WTC11 (cell line): ENCODE measurements at regions not wholly inside any gene's neighbourhood (a gene's known extent, or its start where the extent isn't known, plus 50 kb on each side); places are given as distances from the start of the nearest gene placed in this dataset.
A peak's percentile ranks its signal among the peaks of the same experiment; 100 is the strongest.
"Not testable (repeated sequence)": the region's sequence is repeated elsewhere in the genome, so short reads cannot be mapped to it uniquely, and the experiment has no call there.

Experiments used
- ATAC-seq: fragments of 200-7000 bp; cut with Tn5 transposase; 2 replicates; pipeline ENCODE4 v1.10.0; 2021; ENCODE audit warnings: mild to moderate bottlenecking, moderate library complexity
- CTCF ChIA-PET: fragments of 300-600 bp; sonication (Branson Sonifier 250); formaldehyde crosslinking; loops from one replicate; lab custom pipeline; 2021; ENCODE audit warnings: antibody characterized with exemption; lab: Charles Lee
- POLR2A ChIA-PET: fragments of 350-600 bp; sonication (Branson Sonifier 250); formaldehyde crosslinking; loops from one replicate; lab custom pipeline; 2021; ENCODE audit warnings: antibody characterized with exemption; lab: Charles Lee
- DNase-seq: peaks from one replicate; pipeline ENCODE4 v3.0.0; 2021; ENCODE audit warnings: low spot score
- H3K27ac Mint-ChIP-seq: 2 replicates; pipeline ENCODE4 v1.8.0; 2021; ENCODE audit warnings: mixed read lengths
- H3K27me3 Mint-ChIP-seq: 2 replicates; pipeline ENCODE4 v1.8.0; 2021; ENCODE audit warnings: low read depth, mild to moderate bottlenecking, moderate library complexity, mixed read lengths
- H3K36me3 Mint-ChIP-seq: 2 replicates; pipeline ENCODE4 v1.8.0; 2021; ENCODE audit warnings: mixed read lengths
- H3K4me1 Mint-ChIP-seq: 2 replicates; pipeline ENCODE4 v1.8.0; 2022; ENCODE audit warnings: mixed read lengths
- H3K4me3 Mint-ChIP-seq: 2 replicates; pipeline ENCODE4 v1.8.0; 2021; ENCODE audit warnings: mild to moderate bottlenecking, moderate library complexity, mixed read lengths
- H3K9me3 Mint-ChIP-seq: 2 replicates; pipeline ENCODE4 v1.8.0; 2021; ENCODE audit warnings: mixed read lengths
- CREB1 ChIP-seq: sonication (generic); formaldehyde crosslinking; IDR thresholded peaks from 2 replicates; pipeline ENCODE4 v1.8.0; 2023; ENCODE audit warnings: mild to moderate bottlenecking, missing genetic modification reagents
- FOXJ3 ChIP-seq: sonication (generic); formaldehyde crosslinking; IDR thresholded peaks from 2 replicates; pipeline ENCODE4 v1.9.0; 2021; ENCODE audit warnings: missing genetic modification reagents, mild to moderate bottlenecking, borderline replicate concordance
- HMGA2 ChIP-seq: fragments of 250-450 bp; sonication (Bioruptor Pico); IDR thresholded peaks from 2 replicates; pipeline ENCODE4 v1.4.0; 2021; ENCODE audit warnings: mild to moderate bottlenecking, moderate library complexity
- JAZF1 ChIP-seq: fragments of 250-450 bp; sonication (Bioruptor Pico); IDR thresholded peaks from 2 replicates; pipeline ENCODE4 v1.9.0; 2021; ENCODE audit warnings: moderate library complexity, mild to moderate bottlenecking, inconsistent platforms
- KAT7 ChIP-seq: sonication (generic); formaldehyde crosslinking; IDR thresholded peaks from 2 replicates; pipeline ENCODE4 v1.8.1; 2023; ENCODE audit warnings: missing genetic modification reagents, mild to moderate bottlenecking, borderline replicate concordance
- MYBL2 ChIP-seq: sonication (generic); formaldehyde crosslinking; IDR thresholded peaks from 2 replicates; pipeline ENCODE4 v1.8.1; 2023; ENCODE audit warnings: mild to moderate bottlenecking, moderate library complexity, missing genetic modification reagents
- NR3C1 ChIP-seq: sonication (generic); formaldehyde crosslinking; conservative IDR thresholded peaks from 2 replicates; pipeline ENCODE4 v1.8.1; 2023; ENCODE audit warnings: low read depth, mild to moderate bottlenecking, missing genetic modification reagents
- ZNF671 ChIP-seq: fragments of 250-450 bp; sonication (Bioruptor Pico); IDR thresholded peaks from 2 replicates; pipeline ENCODE4 v1.8.0; 2021; ENCODE audit warnings: mild to moderate bottlenecking
- TF ChIP-seq, protein P1 (sequence below): sonication (generic); formaldehyde crosslinking; IDR thresholded peaks from 2 replicates; pipeline ENCODE4 v1.8.1; 2023; ENCODE audit warnings: mild to moderate bottlenecking, missing genetic modification reagents, moderate library complexity
- TF ChIP-seq, protein P2 (sequence below): sonication (generic); formaldehyde crosslinking; IDR thresholded peaks from 2 replicates; pipeline ENCODE4 v1.8.1; 2022; ENCODE audit warnings: missing genetic modification reagents, borderline replicate concordance
- TF ChIP-seq, protein P3 (sequence below): fragments of 250-450 bp; sonication (Bioruptor Pico); IDR thresholded peaks from 2 replicates; pipeline ENCODE4 v1.9.0; 2021; ENCODE audit warnings: mild to moderate bottlenecking, borderline replicate concordance
- TF ChIP-seq, protein P4 (sequence below): sonication (generic); formaldehyde crosslinking; IDR thresholded peaks from 2 replicates; pipeline ENCODE4 v1.8.0; 2022; ENCODE audit warnings: missing genetic modification reagents

DNA sequence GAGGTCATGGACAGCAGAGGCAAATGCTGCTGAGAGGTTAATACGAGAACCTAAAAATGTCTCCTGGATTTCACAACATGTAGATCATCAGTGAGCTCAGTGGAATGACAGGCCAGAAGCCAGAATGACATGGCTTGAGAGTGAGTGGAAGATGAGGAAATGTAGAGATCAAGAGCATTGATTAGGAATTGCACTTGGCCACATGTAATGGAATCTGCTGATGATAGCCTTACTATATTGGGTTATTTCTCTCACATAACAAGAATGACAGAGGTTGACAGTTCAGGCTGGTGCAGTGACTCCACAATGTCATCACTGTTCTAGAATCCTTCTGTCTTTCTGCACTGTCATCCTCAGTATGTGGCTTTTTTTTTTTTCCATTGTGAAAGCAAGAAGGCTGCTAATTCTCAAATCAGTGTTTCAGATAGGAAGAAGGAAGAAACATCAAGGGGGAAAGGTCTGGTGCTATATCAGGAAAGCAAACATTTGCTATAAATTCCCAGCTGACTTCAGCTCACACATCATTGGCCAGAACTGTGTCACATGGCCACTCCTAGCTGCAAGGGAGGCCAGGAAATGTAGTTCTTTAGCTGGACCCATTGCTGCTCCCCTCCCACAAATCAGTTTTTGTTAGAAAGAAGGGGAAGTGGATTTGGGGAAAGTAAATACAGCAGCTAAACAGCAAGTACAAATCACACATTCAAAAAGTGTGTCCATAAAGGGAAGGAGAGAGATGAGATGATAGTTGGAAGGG, 127.2 kb downstream of the FAM161A start (continued):
- TF ChIP-seq NR3C1 = no peak
- TF ChIP-seq, protein P1, sequence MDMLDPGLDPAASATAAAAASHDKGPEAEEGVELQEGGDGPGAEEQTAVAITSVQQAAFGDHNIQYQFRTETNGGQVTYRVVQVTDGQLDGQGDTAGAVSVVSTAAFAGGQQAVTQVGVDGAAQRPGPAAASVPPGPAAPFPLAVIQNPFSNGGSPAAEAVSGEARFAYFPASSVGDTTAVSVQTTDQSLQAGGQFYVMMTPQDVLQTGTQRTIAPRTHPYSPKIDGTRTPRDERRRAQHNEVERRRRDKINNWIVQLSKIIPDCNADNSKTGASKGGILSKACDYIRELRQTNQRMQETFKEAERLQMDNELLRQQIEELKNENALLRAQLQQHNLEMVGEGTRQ (CRISPR knock-in tag) = peak; percentile 62

DNA sequence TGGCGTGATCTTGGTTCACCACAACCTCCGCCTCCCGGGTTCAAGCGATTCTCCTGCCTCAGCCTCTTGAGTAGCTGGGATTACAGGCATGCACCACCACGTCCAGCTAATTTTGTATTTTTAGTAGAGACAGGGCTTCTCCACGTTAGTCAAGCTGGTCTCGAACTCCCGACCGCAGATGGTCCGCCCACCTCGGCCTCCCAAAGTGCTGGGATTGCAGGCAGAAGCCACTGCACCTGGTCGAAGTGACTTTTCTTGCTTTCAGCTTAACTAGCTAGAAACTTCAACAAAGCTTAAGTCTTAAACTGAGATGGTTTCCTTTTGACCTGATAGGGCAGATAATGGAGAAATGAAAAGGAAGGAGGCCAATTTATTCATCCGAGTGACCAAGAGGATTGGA, 130.5 kb downstream of the FAM161A start:
- POLR2A ChIA-PET, CTCF ChIA-PET, H3K27me3 Mint-ChIP-seq, H3K4me1 Mint-ChIP-seq, ATAC-seq, H3K4me3 Mint-ChIP-seq, H3K27ac Mint-ChIP-seq, H3K36me3 Mint-ChIP-seq, DNase-seq: not testable (repeated sequence)
- peaks cover 13% of the 10 kb centered on the region for H3K9me3 Mint-ChIP-seq

DNA sequence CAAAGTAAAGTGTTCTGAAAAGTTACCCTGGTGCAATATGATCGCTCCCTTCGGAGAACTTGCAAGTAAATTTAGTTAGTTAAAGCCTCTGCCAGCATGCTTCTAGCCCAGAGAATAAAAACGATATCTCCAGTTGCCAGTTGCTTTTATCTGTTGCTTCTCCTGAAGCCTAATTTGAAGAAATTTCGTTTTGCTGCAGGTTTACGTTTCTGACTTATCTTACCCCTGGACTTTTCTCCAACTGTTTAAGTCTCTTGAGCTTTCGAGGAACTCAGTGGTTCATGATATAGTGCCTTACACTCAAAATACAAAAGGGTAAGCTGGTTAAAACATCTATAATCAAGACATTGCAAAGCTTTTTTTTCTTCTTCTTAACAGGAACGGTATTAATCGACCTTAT, 131.1 kb downstream of the FAM161A start:
- no peak for DNase-seq
- H3K27ac Mint-ChIP-seq = no peak overlapping the region
- H3K9me3 Mint-ChIP-seq = peaks cover 13% of the 10 kb centered on the region
- H3K27me3 Mint-ChIP-seq = peaks cover 7% of the 10 kb centered on the region
- H3K4me3 Mint-ChIP-seq = no peak overlapping the region
- TF ChIP-seq, protein P2, sequence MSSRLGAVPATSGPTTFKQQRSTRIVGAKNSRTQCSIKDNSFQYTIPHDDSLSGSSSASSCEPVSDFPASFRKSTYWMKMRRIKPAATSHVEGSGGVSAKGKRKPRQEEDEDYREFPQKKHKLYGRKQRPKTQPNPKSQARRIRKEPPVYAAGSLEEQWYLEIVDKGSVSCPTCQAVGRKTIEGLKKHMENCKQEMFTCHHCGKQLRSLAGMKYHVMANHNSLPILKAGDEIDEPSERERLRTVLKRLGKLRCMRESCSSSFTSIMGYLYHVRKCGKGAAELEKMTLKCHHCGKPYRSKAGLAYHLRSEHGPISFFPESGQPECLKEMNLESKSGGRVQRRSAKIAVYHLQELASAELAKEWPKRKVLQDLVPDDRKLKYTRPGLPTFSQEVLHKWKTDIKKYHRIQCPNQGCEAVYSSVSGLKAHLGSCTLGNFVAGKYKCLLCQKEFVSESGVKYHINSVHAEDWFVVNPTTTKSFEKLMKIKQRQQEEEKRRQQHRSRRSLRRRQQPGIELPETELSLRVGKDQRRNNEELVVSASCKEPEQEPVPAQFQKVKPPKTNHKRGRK = no peak
- TF ChIP-seq FOXJ3 (no peak), ZNF671 (CRISPR knock-in tag) (no peak)
- TF ChIP-seq, protein P3, sequence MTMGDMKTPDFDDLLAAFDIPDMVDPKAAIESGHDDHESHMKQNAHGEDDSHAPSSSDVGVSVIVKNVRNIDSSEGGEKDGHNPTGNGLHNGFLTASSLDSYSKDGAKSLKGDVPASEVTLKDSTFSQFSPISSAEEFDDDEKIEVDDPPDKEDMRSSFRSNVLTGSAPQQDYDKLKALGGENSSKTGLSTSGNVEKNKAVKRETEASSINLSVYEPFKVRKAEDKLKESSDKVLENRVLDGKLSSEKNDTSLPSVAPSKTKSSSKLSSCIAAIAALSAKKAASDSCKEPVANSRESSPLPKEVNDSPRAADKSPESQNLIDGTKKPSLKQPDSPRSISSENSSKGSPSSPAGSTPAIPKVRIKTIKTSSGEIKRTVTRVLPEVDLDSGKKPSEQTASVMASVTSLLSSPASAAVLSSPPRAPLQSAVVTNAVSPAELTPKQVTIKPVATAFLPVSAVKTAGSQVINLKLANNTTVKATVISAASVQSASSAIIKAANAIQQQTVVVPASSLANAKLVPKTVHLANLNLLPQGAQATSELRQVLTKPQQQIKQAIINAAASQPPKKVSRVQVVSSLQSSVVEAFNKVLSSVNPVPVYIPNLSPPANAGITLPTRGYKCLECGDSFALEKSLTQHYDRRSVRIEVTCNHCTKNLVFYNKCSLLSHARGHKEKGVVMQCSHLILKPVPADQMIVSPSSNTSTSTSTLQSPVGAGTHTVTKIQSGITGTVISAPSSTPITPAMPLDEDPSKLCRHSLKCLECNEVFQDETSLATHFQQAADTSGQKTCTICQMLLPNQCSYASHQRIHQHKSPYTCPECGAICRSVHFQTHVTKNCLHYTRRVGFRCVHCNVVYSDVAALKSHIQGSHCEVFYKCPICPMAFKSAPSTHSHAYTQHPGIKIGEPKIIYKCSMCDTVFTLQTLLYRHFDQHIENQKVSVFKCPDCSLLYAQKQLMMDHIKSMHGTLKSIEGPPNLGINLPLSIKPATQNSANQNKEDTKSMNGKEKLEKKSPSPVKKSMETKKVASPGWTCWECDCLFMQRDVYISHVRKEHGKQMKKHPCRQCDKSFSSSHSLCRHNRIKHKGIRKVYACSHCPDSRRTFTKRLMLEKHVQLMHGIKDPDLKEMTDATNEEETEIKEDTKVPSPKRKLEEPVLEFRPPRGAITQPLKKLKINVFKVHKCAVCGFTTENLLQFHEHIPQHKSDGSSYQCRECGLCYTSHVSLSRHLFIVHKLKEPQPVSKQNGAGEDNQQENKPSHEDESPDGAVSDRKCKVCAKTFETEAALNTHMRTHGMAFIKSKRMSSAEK (CRISPR knock-in tag) = no peak
- ChIA-PET POLR2A (no interaction called here), CTCF (no interaction called here)
- ATAC-seq = no peak
- no peaks in the 10 kb centered on the region for H3K4me1 Mint-ChIP-seq
- no peaks in the 10 kb centered on the region; the same call in 1 of the 2 replicates for H3K36me3 Mint-ChIP-seq

DNA sequence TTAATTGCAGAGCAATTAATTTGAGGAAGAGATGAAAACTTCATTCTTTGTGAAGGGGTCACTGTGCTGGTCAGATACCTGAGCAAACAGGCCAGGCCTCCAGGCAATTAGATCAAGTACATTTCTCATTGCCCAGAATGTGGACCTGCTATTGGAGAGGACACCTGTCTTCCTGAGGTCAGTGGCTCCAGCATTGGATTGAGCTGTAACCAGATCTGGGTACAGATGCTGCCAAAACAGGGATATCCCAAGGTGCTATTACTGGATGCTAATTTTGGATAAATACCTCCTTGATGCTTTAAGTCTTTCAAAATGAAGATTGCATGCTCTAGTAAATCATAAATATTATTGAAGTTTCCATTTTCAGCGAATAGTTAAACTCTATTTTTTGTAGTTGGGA, 131.5 kb downstream of the FAM161A start:
- DNase-seq = no peak
- TF ChIP-seq MYBL2 (CRISPR knock-in tag) = no peak
- no peak for TF ChIP-seq JAZF1 (CRISPR knock-in tag)
- TF ChIP-seq HMGA2 (CRISPR knock-in tag) = no peak
- no peak overlapping the region for H3K27ac Mint-ChIP-seq

DNA sequence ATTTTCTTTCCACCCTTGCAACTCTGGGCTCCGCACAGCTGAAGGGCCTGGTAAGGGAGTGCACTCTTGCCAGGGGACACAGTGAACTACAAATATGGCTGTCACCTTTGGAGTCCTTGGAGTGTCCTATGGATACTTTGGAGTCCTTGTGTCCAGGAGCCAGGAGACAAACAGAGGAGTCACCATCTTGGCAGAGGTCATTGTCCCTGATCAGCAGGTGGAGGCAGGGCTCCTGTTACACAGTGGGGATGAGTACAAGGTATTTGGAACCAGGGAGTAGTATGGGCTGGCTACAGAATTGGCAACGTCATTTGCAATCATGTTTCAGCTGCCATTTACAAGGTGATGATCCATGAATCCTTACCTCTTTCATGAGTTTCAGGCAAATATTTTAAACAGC, 132.5 kb downstream of the FAM161A start:
- peaks cover under 1% of the 10 kb centered on the region for H3K27me3 Mint-ChIP-seq
- H3K36me3 Mint-ChIP-seq = no peaks in the 10 kb centered on the region; the same call in 1 of the 2 replicates
- no peak overlapping the region for H3K4me3 Mint-ChIP-seq
- ChIA-PET POLR2A (no interaction called here), CTCF (no interaction called here)
- H3K4me1 Mint-ChIP-seq = no peaks in the 10 kb centered on the region
- peaks cover 7% of the 10 kb centered on the region for H3K9me3 Mint-ChIP-seq
- H3K27ac Mint-ChIP-seq = no peak overlapping the region
- DNase-seq = no peak
- no peak for ATAC-seq
- TF ChIP-seq, protein P4, sequence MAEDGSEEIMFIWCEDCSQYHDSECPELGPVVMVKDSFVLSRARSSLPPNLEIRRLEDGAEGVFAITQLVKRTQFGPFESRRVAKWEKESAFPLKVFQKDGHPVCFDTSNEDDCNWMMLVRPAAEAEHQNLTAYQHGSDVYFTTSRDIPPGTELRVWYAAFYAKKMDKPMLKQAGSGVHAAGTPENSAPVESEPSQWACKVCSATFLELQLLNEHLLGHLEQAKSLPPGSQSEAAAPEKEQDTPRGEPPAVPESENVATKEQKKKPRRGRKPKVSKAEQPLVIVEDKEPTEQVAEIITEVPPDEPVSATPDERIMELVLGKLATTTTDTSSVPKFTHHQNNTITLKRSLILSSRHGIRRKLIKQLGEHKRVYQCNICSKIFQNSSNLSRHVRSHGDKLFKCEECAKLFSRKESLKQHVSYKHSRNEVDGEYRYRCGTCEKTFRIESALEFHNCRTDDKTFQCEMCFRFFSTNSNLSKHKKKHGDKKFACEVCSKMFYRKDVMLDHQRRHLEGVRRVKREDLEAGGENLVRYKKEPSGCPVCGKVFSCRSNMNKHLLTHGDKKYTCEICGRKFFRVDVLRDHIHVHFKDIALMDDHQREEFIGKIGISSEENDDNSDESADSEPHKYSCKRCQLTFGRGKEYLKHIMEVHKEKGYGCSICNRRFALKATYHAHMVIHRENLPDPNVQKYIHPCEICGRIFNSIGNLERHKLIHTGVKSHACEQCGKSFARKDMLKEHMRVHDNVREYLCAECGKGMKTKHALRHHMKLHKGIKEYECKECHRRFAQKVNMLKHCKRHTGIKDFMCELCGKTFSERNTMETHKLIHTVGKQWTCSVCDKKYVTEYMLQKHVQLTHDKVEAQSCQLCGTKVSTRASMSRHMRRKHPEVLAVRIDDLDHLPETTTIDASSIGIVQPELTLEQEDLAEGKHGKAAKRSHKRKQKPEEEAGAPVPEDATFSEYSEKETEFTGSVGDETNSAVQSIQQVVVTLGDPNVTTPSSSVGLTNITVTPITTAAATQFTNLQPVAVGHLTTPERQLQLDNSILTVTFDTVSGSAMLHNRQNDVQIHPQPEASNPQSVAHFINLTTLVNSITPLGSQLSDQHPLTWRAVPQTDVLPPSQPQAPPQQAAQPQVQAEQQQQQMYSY = no peak
- TF ChIP-seq KAT7 (CRISPR knock-in tag) (no peak), MYBL2 (CRISPR knock-in tag) (no peak), CREB1 (CRISPR knock-in tag) (no peak)
- TF ChIP-seq, protein P1 (CRISPR knock-in tag) = no peak

More for the DNA sequence above, 131.5 kb downstream of the FAM161A start:
- Mint-ChIP-seq H3K4me3 (no peak overlapping the region), H3K27me3 (peaks cover 7% of the 10 kb centered on the region), H3K36me3 (no peaks in the 10 kb centered on the region; the same call in 1 of the 2 replicates), H3K4me1 (no peaks in the 10 kb centered on the region), H3K9me3 (peaks cover 13% of the 10 kb centered on the region)
- POLR2A ChIA-PET = no interaction called here
- CTCF ChIA-PET = no interaction called here
- no peak for ATAC-seq
